Mucosa of rectum (tissue), 2 donors: ENCODE measurements at regions not wholly inside any gene's neighbourhood (a gene's known extent, or its start where the extent isn't known, plus 50 kb on each side); places are given as distances from the start of the nearest gene placed in this dataset.

Experiments used
- H3K27ac ChIP-seq, 2 donors: one replicate each; pipeline ENCODE4 v1.7.0; 2013; ENCODE audit warnings: inconsistent platforms in 2 of 2, low read depth in 2 of 2, low read length in 2 of 2
- H3K27me3 ChIP-seq, 2 donors: one replicate each; pipeline ENCODE4 v1.7.0; 2013; ENCODE audit warnings: low read length in 2 of 2; ENCODE audit not compliant: control insufficient read depth in 2 of 2, insufficient read depth in 2 of 2
- H3K36me3 ChIP-seq, 2 donors: one replicate each; pipeline ENCODE4 v1.7.0; 2013; ENCODE audit warnings: low read length in 2 of 2; ENCODE audit not compliant: control insufficient read depth in 2 of 2, insufficient read depth in 2 of 2
- H3K4me1 ChIP-seq, 2 donors: one replicate each; pipeline ENCODE4 v1.7.0; 2013; ENCODE audit warnings: low read length in 2 of 2, mild to moderate bottlenecking in 1 of 2; ENCODE audit not compliant: control insufficient read depth in 2 of 2, insufficient read depth in 2 of 2
- H3K4me3 ChIP-seq, 2 donors: one replicate each; pipeline ENCODE4 v1.7.0; 2013; ENCODE audit warnings: low read length in 2 of 2
- H3K9ac ChIP-seq, 2 donors: one replicate each; pipeline ENCODE4 v1.7.0; 2013; ENCODE audit warnings: low read length in 2 of 2, low read depth in 1 of 2, mild to moderate bottlenecking in 1 of 2
- H3K9me3 ChIP-seq, 2 donors: one replicate each; pipeline ENCODE4 v1.7.0; 2013; ENCODE audit warnings: low read length in 2 of 2; ENCODE audit not compliant: control insufficient read depth in 2 of 2
- donor health status: healthy.
- donor health status: Normal muscosa, but diverticular disease.

GRCh38 chr6:4395386-4395785 lies 260.0 kb upstream of the ECI2 start:
- no peak overlapping the region for H3K4me3 ChIP-seq
- no peaks in the 10 kb centered on the region for H3K4me1 ChIP-seq
- no peaks in the 10 kb centered on the region for H3K27me3 ChIP-seq
- H3K27ac ChIP-seq = no peak overlapping the region
- H3K9ac ChIP-seq = no peak overlapping the region
- no peaks in the 10 kb centered on the region for H3K9me3 ChIP-seq
- no peaks in the 10 kb centered on the region for H3K36me3 ChIP-seq

- Histone ChIP-seq H3K36me3 (no peaks in the 10 kb centered on the region), H3K9ac (no peak overlapping the region), H3K9me3 (no peaks in the 10 kb centered on the region), H3K4me3 (no peak overlapping the region), H3K27ac (no peak overlapping the region), H3K27me3 (no peaks in the 10 kb centered on the region), H3K4me1 (no peaks in the 10 kb centered on the region)
These were observed 259.4 kb upstream of the ECI2 start for GRCh38 chr6:4394786-4395185.

- Histone ChIP-seq H3K9me3 (peaks cover 1 to 5% of the 10 kb centered on the region in 2 donors), H3K36me3 (no peaks in the 10 kb centered on the region), H3K27me3 (no peaks in the 10 kb centered on the region), H3K4me1 (no peaks in the 10 kb centered on the region), H3K27ac (no peak overlapping the region), H3K9ac (no peak overlapping the region), H3K4me3 (no peak overlapping the region)
These were observed 253.3 kb upstream of the ECI2 start for GRCh38 chr6:4388675-4389074.

GRCh38 chr6:4384656-4385055 lies 249.3 kb upstream of the ECI2 start:
- Histone ChIP-seq H3K27ac (no peak overlapping the region), H3K36me3 (no peaks in the 10 kb centered on the region), H3K4me3 (no peak overlapping the region), H3K4me1 (no peaks in the 10 kb centered on the region), H3K9me3 (peaks cover 3 to 5% of the 10 kb centered on the region in 2 donors), H3K27me3 (no peaks in the 10 kb centered on the region), H3K9ac (no peak overlapping the region)

GRCh38 chr6:4383910-4384638 lies 248.7 kb upstream of the ECI2 start:
- Histone ChIP-seq H3K4me1 (no peaks in the 10 kb centered on the region), H3K27ac (no peak overlapping the region), H3K4me3 (no peak overlapping the region), H3K9me3 (peaks cover 3 to 5% of the 10 kb centered on the region in 2 donors), H3K36me3 (no peaks in the 10 kb centered on the region), H3K27me3 (no peaks in the 10 kb centered on the region), H3K9ac (no peak overlapping the region)

- Histone ChIP-seq H3K4me1 (no peaks in the 10 kb centered on the region), H3K27ac (no peak overlapping the region), H3K27me3 (no peaks in the 10 kb centered on the region), H3K4me3 (no peak overlapping the region), H3K9ac (no peak overlapping the region), H3K9me3 (peaks cover 3 to 5% of the 10 kb centered on the region in 2 donors), H3K36me3 (no peaks in the 10 kb centered on the region)
These were observed 247.0 kb upstream of the ECI2 start for GRCh38 chr6:4382362-4382853.

- Histone ChIP-seq H3K4me3 (no peak overlapping the region), H3K36me3 (no peaks in the 10 kb centered on the region), H3K9ac (no peak overlapping the region), H3K9me3 (peaks cover 3 to 5% of the 10 kb centered on the region in 2 donors), H3K4me1 (no peaks in the 10 kb centered on the region), H3K27ac (no peak overlapping the region), H3K27me3 (no peaks in the 10 kb centered on the region)
These were observed 246.0 kb upstream of the ECI2 start for GRCh38 chr6:4381381-4381780.

GRCh38 chr6:4380881-4381281 lies 245.5 kb upstream of the ECI2 start:
- Histone ChIP-seq H3K36me3 (no peaks in the 10 kb centered on the region), H3K27ac (no peak overlapping the region), H3K4me3 (no peak overlapping the region), H3K4me1 (no peaks in the 10 kb centered on the region), H3K9me3 (peaks cover 3 to 5% of the 10 kb centered on the region in 2 donors), H3K9ac (no peak overlapping the region), H3K27me3 (no peaks in the 10 kb centered on the region)

GRCh38 chr6:4379958-4380357 lies 244.6 kb upstream of the ECI2 start:
- no peaks in the 10 kb centered on the region for H3K27me3 ChIP-seq

GRCh38 chr6:4378319-4378996 lies 243.1 kb upstream of the ECI2 start:
- Histone ChIP-seq H3K9ac (no peak overlapping the region), H3K27me3 (no peaks in the 10 kb centered on the region), H3K36me3 (no peaks in the 10 kb centered on the region), H3K4me1 (no peaks in the 10 kb centered on the region), H3K4me3 (no peak overlapping the region), H3K9me3 (no peaks in the 10 kb centered on the region), H3K27ac (no peak overlapping the region)

More at GRCh38 chr6:4379958-4380357, 244.6 kb upstream of the ECI2 start:
- H3K9me3 ChIP-seq = peaks cover 3 to 5% of the 10 kb centered on the region in 2 donors
- no peak overlapping the region for H3K27ac ChIP-seq
- no peak overlapping the region for H3K4me3 ChIP-seq
- no peak overlapping the region for H3K9ac ChIP-seq
- H3K4me1 ChIP-seq = no peaks in the 10 kb centered on the region
- H3K36me3 ChIP-seq = no peaks in the 10 kb centered on the region
